OCI-LY7 (cell line): ENCODE measurements at regions not wholly inside any gene's neighbourhood (a gene's known extent, or its start where the extent isn't known, plus 50 kb on each side); places are given as distances from the start of the nearest gene placed in this dataset.

Source experiments
- EZH2phosphoT487 ChIP-seq: fragments of 200-600 bp; sonication (generic); IDR thresholded peaks from 2 replicates; pipeline ENCODE4 v1.6.1; 2018; ENCODE audit warnings: low read depth, borderline replicate concordance, mild to moderate bottlenecking, mixed run types, antibody characterized with exemption, low read length, moderate library complexity, mixed read lengths
- TF ChIP-seq, protein P1 (sequence below): fragments of 200-600 bp; sonication (generic); conservative IDR thresholded peaks from 2 replicates; pipeline ENCODE4 v1.5.1; 2014; ENCODE audit warnings: mild to moderate bottlenecking, antibody characterized with exemption, low read length, moderate library complexity, mixed read lengths

DNA sequence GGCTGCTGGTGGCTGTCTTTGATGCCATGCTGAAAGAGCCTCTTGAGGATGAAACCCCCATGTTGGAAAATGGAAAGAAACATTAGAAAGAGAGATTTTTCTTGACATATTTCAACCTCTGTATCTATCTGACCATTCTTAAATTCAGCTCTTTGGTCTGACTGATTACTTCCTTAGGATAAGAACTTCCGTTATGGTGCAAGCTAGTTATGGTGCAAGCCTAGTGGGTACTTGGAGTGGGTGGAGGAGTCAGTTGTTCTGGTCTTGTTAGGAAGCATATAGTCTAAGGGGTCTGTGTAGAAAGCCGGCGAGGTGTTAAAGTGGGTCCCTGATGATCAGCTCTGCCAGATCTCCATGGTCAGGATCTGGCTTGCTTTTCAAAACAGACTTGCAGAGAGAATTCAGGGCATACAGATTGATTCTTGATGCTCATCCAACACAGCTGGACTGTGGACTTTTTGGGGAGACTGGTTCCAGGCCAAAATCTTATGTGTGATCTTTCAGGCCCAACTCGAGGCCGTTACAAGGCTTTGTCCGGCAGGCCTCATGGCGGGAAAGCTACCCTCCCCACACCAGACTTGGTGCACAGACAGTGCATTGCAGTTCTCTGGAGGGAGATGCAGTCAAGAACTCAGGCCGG lies 82.8 kb upstream of the BOD1L1 start:
- TF ChIP-seq, protein P1, sequence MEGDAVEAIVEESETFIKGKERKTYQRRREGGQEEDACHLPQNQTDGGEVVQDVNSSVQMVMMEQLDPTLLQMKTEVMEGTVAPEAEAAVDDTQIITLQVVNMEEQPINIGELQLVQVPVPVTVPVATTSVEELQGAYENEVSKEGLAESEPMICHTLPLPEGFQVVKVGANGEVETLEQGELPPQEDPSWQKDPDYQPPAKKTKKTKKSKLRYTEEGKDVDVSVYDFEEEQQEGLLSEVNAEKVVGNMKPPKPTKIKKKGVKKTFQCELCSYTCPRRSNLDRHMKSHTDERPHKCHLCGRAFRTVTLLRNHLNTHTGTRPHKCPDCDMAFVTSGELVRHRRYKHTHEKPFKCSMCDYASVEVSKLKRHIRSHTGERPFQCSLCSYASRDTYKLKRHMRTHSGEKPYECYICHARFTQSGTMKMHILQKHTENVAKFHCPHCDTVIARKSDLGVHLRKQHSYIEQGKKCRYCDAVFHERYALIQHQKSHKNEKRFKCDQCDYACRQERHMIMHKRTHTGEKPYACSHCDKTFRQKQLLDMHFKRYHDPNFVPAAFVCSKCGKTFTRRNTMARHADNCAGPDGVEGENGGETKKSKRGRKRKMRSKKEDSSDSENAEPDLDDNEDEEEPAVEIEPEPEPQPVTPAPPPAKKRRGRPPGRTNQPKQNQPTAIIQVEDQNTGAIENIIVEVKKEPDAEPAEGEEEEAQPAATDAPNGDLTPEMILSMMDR: no peak
- TF ChIP-seq EZH2phosphoT487: no peak
